Psoas muscle (tissue), 7 donors: ENCODE measurements at regions not wholly inside any gene's neighbourhood (a gene's known extent, or its start where the extent isn't known, plus 50 kb on each side); places are given as distances from the start of the nearest gene placed in this dataset.

ENCODE experiments used
- ATAC-seq, 4 donors: fragments of 200-7000 bp; cut with Tn5 transposase; one replicate each; pipeline ENCODE4 v1.9.1; 2020; ENCODE audit warnings: moderate library complexity in 3 of 4, mild to moderate bottlenecking in 2 of 4
- DNase-seq, 2 donors: peaks; one replicate each; pipeline ENCODE4 v3.0.0-alpha.2; 2020
- H3K27ac ChIP-seq: fragments of 200-600 bp; one replicate; pipeline ENCODE4 v1.8.0; 2022
- H3K27me3 ChIP-seq, 3 donors: fragments of 200-600 bp in 1 of 3; one replicate each; pipeline versions ENCODE4 v1.6.1 to v1.8.0; 2013 to 2022; ENCODE audit warnings: low read length in 2 of 3, mild to moderate bottlenecking in 2 of 3, moderate library complexity in 1 of 3; ENCODE audit not compliant: insufficient read depth in 3 of 3
- H3K36me3 ChIP-seq, 2 donors: fragments of 200-600 bp in 1 of 2; one replicate each; pipeline versions ENCODE4 v1.6.1 to v1.8.0; 2013 to 2022; ENCODE audit warnings: low read depth in 1 of 2, mild to moderate bottlenecking in 1 of 2, moderate library complexity in 1 of 2; ENCODE audit not compliant: insufficient read depth in 1 of 2
- H3K4me1 ChIP-seq: fragments of 200-600 bp; one replicate; pipeline ENCODE4 v1.8.0; 2022
- H3K4me3 ChIP-seq: fragments of 200-600 bp; one replicate; pipeline ENCODE4 v1.8.0; 2022; ENCODE audit warnings: mild to moderate bottlenecking
- H3K9me3 ChIP-seq: fragments of 200-600 bp; one replicate; pipeline ENCODE4 v1.8.0; 2022
- WGBS, 3 donors: extraction: QIAGEN DNeasy Blood & Tissue Kit; methylation state at CpG; one replicate each; pipeline versions ENCODE4 v1.1.6 to v1.1.7; 2013; 5-methylcytosine and 5-hydroxymethylcytosine counted together
- intact Hi-C, 2 donors: fragments of 100-400 bp; cut with DNase I; formaldehyde crosslinking; loops; one replicate each; pipeline versions ENCODE4 v1.11.0 to v1.14.2; 2022
- TF ChIP-seq, protein P1 (sequence below): fragments of 200-600 bp; IDR thresholded peaks from one replicate; pipeline ENCODE4 v1.8.0; 2022; ENCODE audit warnings: antibody characterized with exemption
- donor health status: healthy with polysubstance abuse.
- donor health status: DM: no; HTN: no; CAD: no; lungs with moderate emphysema.
- donor health status: Bipolar disorder and iron deficiency.
- donor health status: healthy.
- donor health status: DM: yes; HTN: yes; CAD: no.
- donor health status: DM: no; HTN: no; CAD: no.
- donor health status: DM: yes; HTN: yes; CAD: no.

DNA sequence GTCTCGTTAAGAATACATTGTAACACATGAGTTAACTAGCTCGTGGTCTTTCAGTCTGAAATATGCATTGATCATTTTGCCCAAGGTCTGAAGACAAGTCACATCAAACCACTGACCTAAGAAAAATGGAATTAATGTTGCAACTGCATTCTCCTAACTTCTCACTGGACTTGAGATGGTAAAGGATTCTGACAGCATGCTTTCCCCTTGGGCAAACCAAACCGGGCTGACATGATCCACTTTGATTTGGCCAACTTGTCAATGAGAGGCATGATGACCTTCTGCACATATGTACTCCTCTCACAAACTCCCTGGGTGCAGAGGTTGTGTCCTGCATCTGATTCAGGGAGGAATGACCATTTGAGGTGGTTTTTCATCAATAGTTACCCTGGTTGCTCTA lies 1982.5 kb upstream of the PIK3C3 start:
- H3K4me3 ChIP-seq: no peak overlapping the region
- H3K27ac ChIP-seq: no peak overlapping the region
- TF ChIP-seq, protein P1, sequence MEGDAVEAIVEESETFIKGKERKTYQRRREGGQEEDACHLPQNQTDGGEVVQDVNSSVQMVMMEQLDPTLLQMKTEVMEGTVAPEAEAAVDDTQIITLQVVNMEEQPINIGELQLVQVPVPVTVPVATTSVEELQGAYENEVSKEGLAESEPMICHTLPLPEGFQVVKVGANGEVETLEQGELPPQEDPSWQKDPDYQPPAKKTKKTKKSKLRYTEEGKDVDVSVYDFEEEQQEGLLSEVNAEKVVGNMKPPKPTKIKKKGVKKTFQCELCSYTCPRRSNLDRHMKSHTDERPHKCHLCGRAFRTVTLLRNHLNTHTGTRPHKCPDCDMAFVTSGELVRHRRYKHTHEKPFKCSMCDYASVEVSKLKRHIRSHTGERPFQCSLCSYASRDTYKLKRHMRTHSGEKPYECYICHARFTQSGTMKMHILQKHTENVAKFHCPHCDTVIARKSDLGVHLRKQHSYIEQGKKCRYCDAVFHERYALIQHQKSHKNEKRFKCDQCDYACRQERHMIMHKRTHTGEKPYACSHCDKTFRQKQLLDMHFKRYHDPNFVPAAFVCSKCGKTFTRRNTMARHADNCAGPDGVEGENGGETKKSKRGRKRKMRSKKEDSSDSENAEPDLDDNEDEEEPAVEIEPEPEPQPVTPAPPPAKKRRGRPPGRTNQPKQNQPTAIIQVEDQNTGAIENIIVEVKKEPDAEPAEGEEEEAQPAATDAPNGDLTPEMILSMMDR: no peak
- ATAC-seq (no peak), DNase-seq (no peak)
- H3K4me1 ChIP-seq: no peaks in the 10 kb centered on the region
- H3K9me3 ChIP-seq: no peaks in the 10 kb centered on the region
- intact Hi-C loops: no loop called here
- WGBS, 3 donors: 79 to 86% (median 84%) methylated on average over 3 of the region's 3 CpGs
- no peaks in the 10 kb centered on the region for H3K36me3 ChIP-seq
- H3K27me3 ChIP-seq: no peaks in the 10 kb centered on the region

DNA sequence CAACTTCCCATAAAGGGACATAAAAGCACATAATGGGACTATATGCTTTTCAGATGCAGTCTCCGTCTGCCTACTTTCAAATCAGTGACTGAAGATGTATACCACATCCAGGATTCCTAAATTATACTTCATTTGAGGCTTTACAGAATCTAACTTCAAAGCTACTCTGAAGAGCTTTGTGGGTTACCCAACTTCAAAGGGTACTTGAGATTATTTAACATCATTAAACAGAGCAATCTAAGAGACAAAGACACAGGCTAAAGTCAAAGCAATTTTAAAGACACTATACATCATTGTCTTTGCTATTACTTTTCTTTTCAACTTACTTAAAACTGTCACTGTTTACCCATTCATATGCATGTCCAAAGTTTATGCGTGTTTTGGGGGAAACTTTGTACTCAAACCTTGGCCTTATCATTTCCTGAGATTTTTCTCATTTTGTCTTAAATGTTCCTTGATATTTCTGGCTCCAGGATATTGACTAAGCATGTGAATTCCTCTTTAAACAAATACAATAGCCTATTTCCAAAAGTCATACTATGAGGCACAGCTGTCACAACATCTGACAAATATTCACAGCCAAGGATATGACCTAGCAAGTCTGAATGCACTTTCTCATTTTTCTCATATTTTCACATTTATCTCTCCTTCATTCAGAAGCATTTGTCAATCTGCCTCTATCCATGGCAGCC lies 1985.1 kb upstream of the PIK3C3 start:
- H3K27me3 ChIP-seq: no peaks in the 10 kb centered on the region
- TF ChIP-seq, protein P1: no peak
- no peaks in the 10 kb centered on the region for H3K9me3 ChIP-seq
- no peak for DNase-seq
- no peaks in the 10 kb centered on the region for H3K4me1 ChIP-seq
- no peak overlapping the region for H3K4me3 ChIP-seq
- H3K27ac ChIP-seq: no peak overlapping the region
- 53 to 64% (median 61%) methylated on average over 2 of the region's 2 CpGs for WGBS, 3 donors
- H3K36me3 ChIP-seq: no peaks in the 10 kb centered on the region
- intact Hi-C loops: no loop called here
- ATAC-seq: no peak

DNA sequence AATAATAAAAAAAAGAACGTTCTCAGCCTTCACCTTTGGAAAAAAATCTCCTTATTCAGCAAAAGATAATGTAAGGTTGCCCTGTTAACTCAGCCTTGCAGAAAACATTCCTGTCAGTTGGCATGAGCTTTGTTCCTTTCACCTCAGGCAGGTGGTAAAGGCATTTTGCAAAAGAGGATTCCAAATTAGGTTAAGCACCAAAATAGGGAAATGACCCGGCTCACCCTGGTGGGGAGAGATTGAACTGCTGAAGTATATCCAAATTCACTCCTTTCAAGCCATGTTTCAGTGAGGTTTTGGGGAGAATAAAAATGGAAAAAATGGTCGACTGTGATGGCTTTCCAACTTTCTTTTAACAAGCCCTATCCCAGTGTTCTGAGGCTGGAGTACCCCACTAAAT lies 1988.8 kb upstream of the PIK3C3 start:
- no peaks in the 10 kb centered on the region for H3K4me1 ChIP-seq
- WGBS, 3 donors: 50 to 55% (median 53%) methylated on average over 3 of the region's 3 CpGs

DNA sequence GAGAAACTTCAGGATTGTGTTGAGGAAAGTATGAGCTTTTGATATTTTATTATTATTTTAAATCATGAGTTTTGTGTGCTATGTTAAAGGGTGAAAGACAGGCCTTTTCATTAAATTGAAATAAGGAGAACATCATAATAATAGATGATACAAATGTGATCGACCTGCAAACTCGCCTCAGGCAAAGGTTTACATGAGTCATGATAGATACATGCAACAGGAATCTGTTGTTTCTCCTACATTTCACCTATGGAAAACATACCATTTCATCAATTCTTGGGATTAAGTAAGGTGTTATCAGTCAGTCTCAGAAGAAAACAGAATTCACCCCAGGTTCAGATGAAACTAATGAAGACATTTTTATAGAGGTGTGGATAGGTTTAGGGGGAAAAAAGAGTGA lies 1992.5 kb upstream of the PIK3C3 start:
- no peak for ATAC-seq
- Histone ChIP-seq H3K4me3 (no peak overlapping the region), H3K27me3 (no peaks in the 10 kb centered on the region), H3K36me3 (no peaks in the 10 kb centered on the region), H3K27ac (no peak overlapping the region), H3K9me3 (no peaks in the 10 kb centered on the region), H3K4me1 (no peaks in the 10 kb centered on the region)
- intact Hi-C loops: no loop called here
- DNase-seq: no peak
- TF ChIP-seq, protein P1: no peak
- 85 to 86% (median 85%) methylated on average over 2 of the region's 2 CpGs for WGBS, 3 donors

More for the DNA sequence above, 1988.8 kb upstream of the PIK3C3 start:
- ATAC-seq: no peak
- Histone ChIP-seq H3K36me3 (no peaks in the 10 kb centered on the region), H3K27ac (no peak overlapping the region), H3K27me3 (no peaks in the 10 kb centered on the region), H3K9me3 (no peaks in the 10 kb centered on the region), H3K4me3 (no peak overlapping the region)
- intact Hi-C loops: no loop called here
- TF ChIP-seq, protein P1: no peak
- DNase-seq: no peak

DNA sequence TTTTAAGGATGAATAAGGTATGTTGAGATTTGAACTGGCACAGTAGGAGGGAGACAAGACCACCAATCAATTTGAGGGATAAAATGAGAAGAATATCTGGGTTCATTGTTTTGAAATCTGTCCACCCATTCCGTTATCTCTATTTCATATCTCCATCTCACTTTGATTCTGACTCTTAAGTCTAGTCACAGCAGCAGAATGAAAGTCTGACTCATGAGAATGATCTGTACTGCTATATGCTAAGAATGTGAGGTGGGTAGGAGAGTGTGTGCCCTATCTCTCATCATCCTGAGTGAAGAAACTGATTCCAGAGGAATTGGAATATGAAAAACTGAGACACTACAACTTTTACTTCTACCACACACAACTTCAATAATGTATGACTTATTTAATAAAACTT lies 1994.5 kb upstream of the PIK3C3 start:
- Histone ChIP-seq H3K9me3 (no peaks in the 10 kb centered on the region), H3K36me3 (no peaks in the 10 kb centered on the region), H3K27ac (no peak overlapping the region), H3K4me1 (no peaks in the 10 kb centered on the region), H3K4me3 (no peak overlapping the region), H3K27me3 (no peaks in the 10 kb centered on the region)
- ATAC-seq (no peak), DNase-seq (no peak)
- TF ChIP-seq, protein P1: no peak
- WGBS, 3 donors: 87 to 97% (median 95%) methylated on average over 1 of the region's 1 CpG
- intact Hi-C loops: no loop called here
